Fibroblast of lung (primary cell): ENCODE measurements at regions not wholly inside any gene's neighbourhood (a gene's known extent, or its start where the extent isn't known, plus 50 kb on each side); places are given as distances from the start of the nearest gene placed in this dataset.

Source experiments
- CTCF ChIP-seq, 2 donors: IDR thresholded peaks in 1 of 2; conservative IDR thresholded peaks in 1 of 2; 1 replicate in 1 of 2; 2 replicates in 1 of 2; pipeline ENCODE4 v1.5.1; 2011 to 2012; ENCODE audit warnings: low read length in 2 of 2, control low read depth in 1 of 2, inconsistent platforms in 1 of 2, low read depth in 1 of 2, mild to moderate bottlenecking in 1 of 2
- EZH2 ChIP-seq: IDR thresholded peaks from 2 replicates; pipeline ENCODE4 v1.5.1; 2012; ENCODE audit warnings: low read length, control low read depth, mild to moderate bottlenecking; ENCODE audit errors: missing control alignments

GRCh38 chr7:132656846-132657776, 80.8 kb upstream of the PLXNA4 start:
- TF ChIP-seq CTCF (conservative IDR thresholded peaks at IDR 0.05 in 1 of 2, IDR thresholded peaks at IDR 0.05 in 1 of 2; ENCODE audit: low read depth in 1 of 2, low read length in 2 of 2): peak; percentile 31 to 52
- TF ChIP-seq EZH2: no peak
